ENCODE measurements at regions not wholly inside any gene's neighbourhood (a gene's known extent, or its start where the extent isn't known, plus 50 kb on each side); places are given as distances from the start of the nearest gene placed in this dataset.

DNA sequence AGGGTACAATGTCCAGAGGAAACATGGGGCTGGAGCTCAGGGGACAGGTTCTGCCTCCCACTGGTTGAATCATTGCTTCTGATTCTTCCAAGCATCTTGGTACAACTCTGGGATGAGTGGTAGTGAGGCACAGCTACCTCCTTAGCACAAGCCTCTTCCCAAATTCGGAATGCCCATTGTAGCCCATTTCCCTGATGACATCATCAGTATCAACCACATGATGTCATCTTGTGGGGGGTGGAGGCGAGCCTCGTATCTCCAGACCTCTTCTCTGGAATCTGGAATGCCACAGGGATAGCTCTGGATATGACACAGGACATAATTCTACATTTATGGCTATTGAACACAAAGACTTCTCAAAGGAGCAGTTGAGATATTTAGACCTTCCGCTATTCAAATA lies 715.2 kb downstream of the RNF144A start:
- Mint-ChIP-seq H3K9me3 (ENCODE audit: unreplicated experiment) (peaks cover 10% of the 10 kb centered on the region), H3K27ac (ENCODE audit: unreplicated experiment) (no peak overlapping the region), H3K4me1 (ENCODE audit: low read depth, unreplicated experiment) (no peaks in the 10 kb centered on the region), H3K27me3 (ENCODE audit: insufficient read depth, unreplicated experiment) (no peaks in the 10 kb centered on the region), H3K4me3 (ENCODE audit: unreplicated experiment) (no peak overlapping the region), H3K36me3 (ENCODE audit: insufficient read depth, unreplicated experiment) (no peaks in the 10 kb centered on the region)
- TF ChIP-seq CTCF (IDR thresholded peaks at IDR 0.05; ENCODE audit: insufficient read depth in 1 of 2, low read depth in 1 of 2, low read length in 1 of 2, severe bottlenecking in 1 of 2, unreplicated experiment in 1 of 2), result no peak
- no peaks in the 10 kb centered on the region for H3K27me3 ChIP-seq (replicated peaks; ENCODE audit: control insufficient read depth, insufficient read depth, low read length)
- H3K9me3 ChIP-seq, result no peaks in the 10 kb centered on the region
- DNase-seq, result no peak
- BruUV-seq (replicated peaks), result no TSS peak
- POLR2A ChIA-PET, result no interaction called here
- intact Hi-C loops (cut with micrococcal nuclease; ENCODE audit: unreplicated experiment), result no loop called here
- no peaks in the 10 kb centered on the region for H3K4me1 ChIP-seq
- CTCF ChIA-PET, result no interaction called here
- no peak overlapping the region for H3K4me3 ChIP-seq (ENCODE audit: low read depth, low read length)
- no peaks in the 10 kb centered on the region for H3K36me3 ChIP-seq (ENCODE audit: control insufficient read depth, insufficient read depth, low read length)

GRCh38 chr2:7633566-7634153 lies 716.4 kb downstream of the RNF144A start:
- no peak overlapping the region for H3K4me3 ChIP-seq (ENCODE audit: low read depth, low read length)
- intact Hi-C loops (cut with micrococcal nuclease; ENCODE audit: unreplicated experiment), result no loop called here
- no peak for DNase-seq

DNA sequence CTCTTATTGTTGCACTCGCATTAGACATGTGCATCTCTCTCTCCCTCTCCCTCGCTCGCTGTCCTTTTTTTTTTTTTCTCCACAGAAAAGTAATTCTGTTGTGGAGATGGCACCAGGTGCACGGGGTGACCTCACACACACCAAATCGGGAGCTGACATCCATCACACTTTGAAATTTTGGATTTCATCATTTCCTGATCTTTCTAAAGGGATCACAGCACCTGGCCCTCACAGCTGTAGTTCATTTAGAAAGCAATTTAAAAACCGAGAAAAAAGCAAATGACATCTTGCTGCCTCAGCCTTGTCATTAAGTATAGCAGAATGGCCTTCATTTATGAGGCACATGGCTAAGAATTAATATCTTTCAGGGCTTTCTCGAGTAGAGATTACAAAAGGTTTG lies 717.2 kb downstream of the RNF144A start:
- H3K4me3 Mint-ChIP-seq (ENCODE audit: unreplicated experiment), result no peak overlapping the region
- H3K4me1 Mint-ChIP-seq (ENCODE audit: low read depth, unreplicated experiment), result peaks cover 8% of the 10 kb centered on the region
- no peaks in the 10 kb centered on the region for H3K36me3 Mint-ChIP-seq (ENCODE audit: insufficient read depth, unreplicated experiment)
- peaks cover 16% of the 10 kb centered on the region for H3K9me3 Mint-ChIP-seq (ENCODE audit: unreplicated experiment)
- no peak for TF ChIP-seq CTCF (IDR thresholded peaks at IDR 0.05; ENCODE audit: insufficient read depth in 1 of 2, low read depth in 1 of 2, low read length in 1 of 2, severe bottlenecking in 1 of 2, unreplicated experiment in 1 of 2)
- H3K27me3 Mint-ChIP-seq (ENCODE audit: insufficient read depth, unreplicated experiment), result no peaks in the 10 kb centered on the region
- no peak overlapping the region for H3K4me3 ChIP-seq (ENCODE audit: low read depth, low read length)
- POLR2A ChIA-PET, result no interaction called here
- no peaks in the 10 kb centered on the region for H3K36me3 ChIP-seq (ENCODE audit: control insufficient read depth, insufficient read depth, low read length)
- no TSS peak for BruUV-seq (replicated peaks)
- H3K4me1 ChIP-seq, result peaks cover 9% of the 10 kb centered on the region
- H3K27me3 ChIP-seq (replicated peaks; ENCODE audit: control insufficient read depth, insufficient read depth, low read length), result no peaks in the 10 kb centered on the region
- intact Hi-C loops (cut with micrococcal nuclease; ENCODE audit: unreplicated experiment), result no loop called here
- H3K9me3 ChIP-seq, result peaks cover 4% of the 10 kb centered on the region; the same call in 1 of the 2 replicates
- CTCF ChIA-PET, result no interaction called here
- no peak overlapping the region for H3K27ac Mint-ChIP-seq (ENCODE audit: unreplicated experiment)
- no peak for DNase-seq

More at GRCh38 chr2:7633566-7634153, 716.4 kb downstream of the RNF144A start:
- Histone ChIP-seq H3K36me3 (ENCODE audit: control insufficient read depth, insufficient read depth, low read length) (no peaks in the 10 kb centered on the region), H3K27me3 (replicated peaks; ENCODE audit: control insufficient read depth, insufficient read depth, low read length) (no peaks in the 10 kb centered on the region), H3K4me1 (peaks cover 1% of the 10 kb centered on the region; the same call in 1 of the 2 replicates), H3K9me3 (no peaks in the 10 kb centered on the region)
- Mint-ChIP-seq H3K9me3 (ENCODE audit: unreplicated experiment) (peaks cover 10% of the 10 kb centered on the region), H3K4me1 (ENCODE audit: low read depth, unreplicated experiment) (peaks cover under 1% of the 10 kb centered on the region), H3K27me3 (ENCODE audit: insufficient read depth, unreplicated experiment) (no peaks in the 10 kb centered on the region), H3K27ac (ENCODE audit: unreplicated experiment) (no peak overlapping the region), H3K36me3 (ENCODE audit: insufficient read depth, unreplicated experiment) (no peaks in the 10 kb centered on the region), H3K4me3 (ENCODE audit: unreplicated experiment) (no peak overlapping the region)
- ChIA-PET POLR2A (no interaction called here), CTCF (no interaction called here)
- no peak for TF ChIP-seq CTCF (IDR thresholded peaks at IDR 0.05; ENCODE audit: insufficient read depth in 1 of 2, low read depth in 1 of 2, low read length in 1 of 2, severe bottlenecking in 1 of 2, unreplicated experiment in 1 of 2)
- BruUV-seq (replicated peaks), result no TSS peak

All from Caco-2 (cell line).